Central memory CD8-positive, alpha-beta T cell (primary cell): ENCODE measurements at regions not wholly inside any gene's neighbourhood (a gene's known extent, or its start where the extent isn't known, plus 50 kb on each side); places are given as distances from the start of the nearest gene placed in this dataset.

ENCODE experiments used
- ATAC-seq: fragments of 150-1000 bp; cut with Tn5 transposase; replicated peaks from 2 replicates; pipeline ENCODE4 v1.10.0; 2022; ENCODE audit warnings: mild to moderate bottlenecking, moderate FRiP score, moderate number of reproducible peaks; ENCODE audit not compliant: poor library complexity, severe bottlenecking; ENCODE audit errors: extremely low read depth
- DNase-seq, 2 donors: peaks; one replicate each; pipeline ENCODE4 v3.0.0; 2021; ENCODE audit warnings: low spot score in 2 of 2
- H3K27ac Mint-ChIP-seq: one replicate; pipeline ENCODE4 v1.8.0; 2022; ENCODE audit warnings: low read depth, mild to moderate bottlenecking, moderate library complexity, mixed read lengths
- H3K27me3 Mint-ChIP-seq: one replicate; pipeline ENCODE4 v1.8.0; 2022; ENCODE audit warnings: mixed read lengths
- H3K36me3 Mint-ChIP-seq: one replicate; pipeline ENCODE4 v1.8.0; 2022; ENCODE audit warnings: mild to moderate bottlenecking, moderate library complexity, mixed read lengths; ENCODE audit not compliant: insufficient read depth
- H3K4me1 Mint-ChIP-seq: one replicate; pipeline ENCODE4 v1.8.0; 2022; ENCODE audit warnings: mixed read lengths
- H3K4me3 Mint-ChIP-seq: one replicate; pipeline ENCODE4 v1.8.0; 2022; ENCODE audit warnings: mild to moderate bottlenecking, moderate library complexity, mixed read lengths
- H3K9me3 Mint-ChIP-seq: one replicate; pipeline ENCODE4 v1.8.0; 2022; ENCODE audit warnings: mixed read lengths

GRCh38 chr5:124671193-124671592 is 75.2 kb downstream of the ZNF608 start:
- DNase-seq = no peak
- no peak overlapping the region for H3K4me3 Mint-ChIP-seq
- no peak for ATAC-seq
- no peaks in the 10 kb centered on the region for H3K27me3 Mint-ChIP-seq
- no peaks in the 10 kb centered on the region for H3K4me1 Mint-ChIP-seq
- H3K36me3 Mint-ChIP-seq = peaks cover 2% of the 10 kb centered on the region
- H3K27ac Mint-ChIP-seq = no peak overlapping the region
- no peaks in the 10 kb centered on the region for H3K9me3 Mint-ChIP-seq

DNA sequence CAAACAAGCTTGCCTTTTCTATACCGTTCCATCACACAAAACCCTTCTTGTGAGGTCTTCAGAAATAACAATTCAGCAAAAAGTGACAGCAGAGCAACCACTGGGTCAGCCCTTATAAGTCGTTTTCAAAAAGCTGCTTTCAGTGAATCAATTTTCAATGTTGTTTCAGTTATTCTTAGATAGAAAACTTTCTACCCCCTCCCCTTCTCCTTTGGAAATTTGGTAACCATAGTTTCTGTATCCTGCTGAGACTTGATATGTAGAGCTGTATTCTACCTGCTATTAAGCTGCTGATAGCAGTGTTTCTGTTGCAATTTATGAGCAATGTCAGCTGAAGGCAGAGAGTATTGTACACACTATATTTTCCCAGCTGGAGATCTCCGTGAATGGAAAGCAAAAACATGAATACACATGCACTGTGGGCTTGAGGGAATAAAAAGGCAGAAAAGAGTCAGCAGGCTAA is 75.7 kb downstream of the ZNF608 start:
- Mint-ChIP-seq H3K27me3 (no peaks in the 10 kb centered on the region), H3K9me3 (no peaks in the 10 kb centered on the region), H3K4me1 (no peaks in the 10 kb centered on the region), H3K36me3 (peaks cover 2% of the 10 kb centered on the region), H3K4me3 (no peak overlapping the region), H3K27ac (no peak overlapping the region)
- ATAC-seq (no peak), DNase-seq (no peak)

DNA sequence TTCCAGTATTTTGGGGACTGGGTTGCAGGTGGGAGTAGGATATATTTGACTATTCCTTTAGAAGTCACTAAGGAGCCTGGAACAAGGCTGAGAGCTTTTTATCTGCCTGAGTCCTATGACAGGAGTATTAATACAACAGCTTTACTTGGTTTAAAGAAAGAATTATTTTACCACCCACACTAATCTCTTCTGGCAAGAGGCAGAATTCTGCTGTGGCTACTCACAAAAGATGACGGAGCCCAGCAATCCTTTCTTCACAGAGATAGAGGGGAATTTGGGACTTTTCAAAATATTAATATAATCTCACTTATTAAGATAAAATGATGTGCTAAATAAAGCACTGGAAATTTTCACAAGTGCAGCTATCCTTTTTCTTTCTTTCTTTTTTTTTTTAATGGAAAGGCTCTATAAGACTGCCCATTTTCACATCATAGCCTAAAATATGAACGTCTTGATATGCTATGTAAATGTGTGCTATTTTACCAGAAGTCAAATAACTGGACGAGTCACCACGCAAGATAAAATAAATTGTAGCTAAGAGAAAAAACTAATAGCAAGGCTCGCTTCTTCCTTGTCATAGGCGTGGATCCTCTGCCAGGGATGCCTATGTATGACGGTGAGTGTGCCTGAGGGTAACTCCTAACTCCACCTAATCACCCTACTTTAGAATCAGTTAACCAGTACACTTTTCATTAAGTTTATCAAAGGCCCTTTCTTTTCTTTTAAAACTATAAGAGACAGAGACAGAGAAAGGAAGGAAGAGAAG is 76.3 kb downstream of the ZNF608 start:
- Mint-ChIP-seq H3K27me3 (no peaks in the 10 kb centered on the region), H3K9me3 (no peaks in the 10 kb centered on the region), H3K4me3 (no peak overlapping the region), H3K4me1 (no peaks in the 10 kb centered on the region), H3K27ac (no peak overlapping the region), H3K36me3 (peaks cover 2% of the 10 kb centered on the region)
- no peak for DNase-seq
- no peak for ATAC-seq

GRCh38 chr5:124669300-124669648 is 77.2 kb downstream of the ZNF608 start:
- DNase-seq = no peak
- Mint-ChIP-seq H3K27me3 (no peaks in the 10 kb centered on the region), H3K4me3 (no peak overlapping the region), H3K4me1 (no peaks in the 10 kb centered on the region), H3K27ac (no peak overlapping the region), H3K36me3 (no peaks in the 10 kb centered on the region), H3K9me3 (no peaks in the 10 kb centered on the region)
- no peak for ATAC-seq

DNA sequence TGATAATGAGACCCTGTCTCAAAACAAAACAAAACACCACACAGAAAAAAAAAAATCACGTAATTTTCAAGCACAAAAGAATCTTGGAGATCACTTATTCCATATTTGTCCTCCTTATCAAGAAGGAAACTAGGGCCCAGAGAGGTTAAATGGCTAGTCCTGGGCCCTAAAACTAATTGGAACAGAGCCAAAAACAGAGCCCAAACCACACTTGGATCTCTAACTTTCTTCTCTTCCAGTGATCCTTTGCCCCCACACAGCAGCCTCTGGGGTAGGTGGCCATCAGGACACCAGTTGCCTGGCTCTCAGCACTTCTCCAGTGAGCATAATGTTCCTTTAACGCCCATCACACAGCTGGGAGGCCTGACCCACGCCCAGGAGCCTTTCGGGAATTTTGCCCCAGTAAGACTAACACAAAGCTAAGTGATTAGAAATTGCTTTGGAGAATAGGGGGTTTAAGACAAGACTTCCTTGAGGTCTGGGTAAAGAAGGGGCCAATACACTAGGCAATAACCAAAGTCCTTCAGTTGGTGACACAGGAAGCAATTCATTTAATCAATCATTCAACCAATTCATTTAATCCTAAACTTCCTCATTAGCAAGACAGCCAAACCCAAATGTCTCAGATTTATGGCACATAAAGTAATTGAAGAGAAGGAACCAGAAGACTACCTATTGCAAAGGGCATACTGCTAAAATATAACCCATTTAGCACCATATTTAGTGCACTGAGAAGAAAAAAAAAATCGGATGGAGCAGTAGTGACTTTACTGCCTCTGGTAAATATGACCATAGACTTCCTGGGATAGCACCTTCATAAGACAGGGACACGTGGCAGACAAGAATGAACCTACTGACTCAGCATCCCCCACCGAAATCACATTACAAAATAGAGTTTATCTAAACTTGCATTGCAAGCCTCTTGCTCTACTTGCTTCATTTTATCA is 77.8 kb downstream of the ZNF608 start:
- DNase-seq (no peak), ATAC-seq (no peak)
- Mint-ChIP-seq H3K4me1 (no peaks in the 10 kb centered on the region), H3K36me3 (no peaks in the 10 kb centered on the region), H3K27ac (no peak overlapping the region), H3K27me3 (no peaks in the 10 kb centered on the region), H3K4me3 (no peak overlapping the region), H3K9me3 (no peaks in the 10 kb centered on the region)

- H3K4me3 Mint-ChIP-seq = no peak overlapping the region
- DNase-seq = no peak
- no peaks in the 10 kb centered on the region for H3K27me3 Mint-ChIP-seq
- no peaks in the 10 kb centered on the region for H3K36me3 Mint-ChIP-seq
- no peaks in the 10 kb centered on the region for H3K4me1 Mint-ChIP-seq
- H3K9me3 Mint-ChIP-seq = no peaks in the 10 kb centered on the region
- H3K27ac Mint-ChIP-seq = no peak overlapping the region
- ATAC-seq = no peak
Observed at GRCh38 chr5:124665625-124666024, 80.8 kb downstream of the ZNF608 start.

GRCh38 chr5:124665035-124665434 is 81.4 kb downstream of the ZNF608 start:
- DNase-seq = no peak
- no peak overlapping the region for H3K4me3 Mint-ChIP-seq
- ATAC-seq = no peak
- no peaks in the 10 kb centered on the region for H3K9me3 Mint-ChIP-seq
- no peaks in the 10 kb centered on the region for H3K27me3 Mint-ChIP-seq
- no peak overlapping the region for H3K27ac Mint-ChIP-seq
- H3K4me1 Mint-ChIP-seq = no peaks in the 10 kb centered on the region
- no peaks in the 10 kb centered on the region for H3K36me3 Mint-ChIP-seq

DNA sequence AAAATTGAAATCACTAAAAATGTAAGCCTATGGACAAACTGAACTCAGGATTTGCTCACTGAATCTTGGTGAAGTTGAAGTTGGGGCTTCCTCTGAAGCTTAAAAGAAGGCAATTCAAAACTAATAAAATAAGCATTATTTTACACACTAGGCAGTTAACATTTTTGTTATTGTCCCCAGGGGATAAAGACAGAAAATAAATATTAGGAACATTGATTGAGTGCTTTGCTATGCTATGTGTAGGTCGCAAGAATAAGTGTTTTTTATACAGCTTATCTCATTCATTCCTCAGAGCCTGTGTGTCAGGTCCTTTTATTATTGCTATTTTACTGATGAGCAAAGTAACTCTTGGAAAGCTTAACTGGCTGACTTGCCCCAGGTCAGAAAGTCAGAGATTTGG is 82.2 kb downstream of the ZNF608 start:
- no peak overlapping the region for H3K4me3 Mint-ChIP-seq
- no peak for ATAC-seq
- no peaks in the 10 kb centered on the region for H3K36me3 Mint-ChIP-seq
- no peak overlapping the region for H3K27ac Mint-ChIP-seq
- H3K9me3 Mint-ChIP-seq = no peaks in the 10 kb centered on the region
- H3K27me3 Mint-ChIP-seq = no peaks in the 10 kb centered on the region
- no peaks in the 10 kb centered on the region for H3K4me1 Mint-ChIP-seq
- no peak for DNase-seq

GRCh38 chr5:124663101-124663506 is 83.3 kb downstream of the ZNF608 start:
- no peaks in the 10 kb centered on the region for H3K36me3 Mint-ChIP-seq
- no peak overlapping the region for H3K4me3 Mint-ChIP-seq
- H3K27me3 Mint-ChIP-seq = no peaks in the 10 kb centered on the region
- no peak overlapping the region for H3K27ac Mint-ChIP-seq
- no peaks in the 10 kb centered on the region for H3K9me3 Mint-ChIP-seq
- no peak for ATAC-seq
- DNase-seq = no peak
- H3K4me1 Mint-ChIP-seq = no peaks in the 10 kb centered on the region

- DNase-seq = no peak
- no peaks in the 10 kb centered on the region for H3K27me3 Mint-ChIP-seq
- ATAC-seq = no peak
- no peaks in the 10 kb centered on the region for H3K36me3 Mint-ChIP-seq
- no peak overlapping the region for H3K4me3 Mint-ChIP-seq
- no peaks in the 10 kb centered on the region for H3K4me1 Mint-ChIP-seq
- no peak overlapping the region for H3K27ac Mint-ChIP-seq
- no peaks in the 10 kb centered on the region for H3K9me3 Mint-ChIP-seq
Observed at GRCh38 chr5:124662181-124662781, 84.2 kb downstream of the ZNF608 start.

DNA sequence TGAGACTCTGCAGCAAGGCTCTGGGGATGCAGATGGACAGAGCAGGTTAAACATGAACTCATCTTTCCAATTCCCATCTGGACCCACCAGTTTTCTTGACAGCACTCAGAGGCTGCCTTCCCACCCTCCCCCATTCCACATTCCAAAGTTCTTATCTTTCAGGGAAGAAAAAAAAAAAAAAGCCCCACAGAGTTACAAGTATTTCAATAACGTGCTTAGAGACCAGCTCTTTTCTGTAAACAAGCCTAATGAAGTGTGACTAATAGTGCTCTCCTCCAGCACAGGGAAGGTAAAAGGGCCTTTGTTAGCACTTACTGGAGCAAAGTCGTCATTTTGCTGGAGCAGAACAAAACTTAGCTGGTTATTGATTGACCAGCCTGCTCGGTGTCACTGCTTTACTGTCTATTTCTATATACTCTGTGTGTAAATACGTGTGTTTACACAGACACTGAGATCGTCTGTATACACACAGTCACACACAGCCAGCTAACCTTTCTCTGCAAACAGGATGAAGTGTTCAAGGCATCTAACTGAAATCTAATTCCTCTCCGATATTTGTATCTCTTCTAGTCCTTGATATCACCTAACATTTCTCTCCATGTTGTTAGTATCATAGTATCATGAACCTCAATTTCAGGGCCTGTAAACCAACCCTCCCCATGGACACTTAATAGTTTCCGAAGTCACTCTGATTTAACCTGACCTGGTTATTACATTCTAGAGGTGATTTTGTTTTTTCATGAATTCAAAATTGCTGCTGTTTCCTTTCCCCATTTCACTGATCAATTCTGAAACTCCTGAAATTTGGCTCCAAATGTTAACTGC is 84.9 kb downstream of the ZNF608 start:
- Mint-ChIP-seq H3K36me3 (no peaks in the 10 kb centered on the region), H3K4me1 (no peaks in the 10 kb centered on the region), H3K27me3 (no peaks in the 10 kb centered on the region), H3K27ac (no peak overlapping the region), H3K4me3 (no peak overlapping the region), H3K9me3 (no peaks in the 10 kb centered on the region)
- no peak for DNase-seq
- ATAC-seq = no peak
